ENCODE measurements at regions not wholly inside any gene's neighbourhood (a gene's known extent, or its start where the extent isn't known, plus 50 kb on each side); places are given as distances from the start of the nearest gene placed in this dataset.

GRCh38 chrX:68908071-68908470 is 79.2 kb downstream of the EFNB1 start:
- peaks cover 3% of the 10 kb centered on the region for H3K27me3 ChIP-seq (ENCODE audit: insufficient read depth, poor library complexity, severe bottlenecking)
- no peak for TF ChIP-seq CTCF (IDR thresholded peaks at IDR 0.05; ENCODE audit: insufficient read depth, low read length)
- TF ChIP-seq SPI1 (IDR thresholded peaks at IDR 0.05; ENCODE audit: borderline replicate concordance, low read depth), result no peak
- no peak for TF ChIP-seq REST (IDR thresholded peaks at IDR 0.05; ENCODE audit: insufficient replicate concordance, low read depth)
- no peak for TF ChIP-seq POLR2AphosphoS5 (IDR thresholded peaks at IDR 0.05; ENCODE audit: low read depth)
- no peak for TF ChIP-seq GABPA (IDR thresholded peaks at IDR 0.05; ENCODE audit: low read depth)
- DNase-seq (ENCODE audit: low read depth in 1 of 2, low spot score in 1 of 2), result no peak
- H3K27ac ChIP-seq (replicated peaks), result no peak overlapping the region
- no peak overlapping the region for H3K4me3 ChIP-seq (replicated peaks; ENCODE audit: insufficient read depth, low read length)

- no peak overlapping the region for H3K27ac ChIP-seq (replicated peaks)
- TF ChIP-seq CTCF (IDR thresholded peaks at IDR 0.05; ENCODE audit: insufficient read depth, low read length) (no peak), REST (IDR thresholded peaks at IDR 0.05; ENCODE audit: insufficient replicate concordance, low read depth) (no peak), POLR2AphosphoS5 (IDR thresholded peaks at IDR 0.05; ENCODE audit: low read depth) (no peak), GABPA (IDR thresholded peaks at IDR 0.05; ENCODE audit: low read depth) (no peak)
- no peak overlapping the region for H3K4me3 ChIP-seq (replicated peaks; ENCODE audit: insufficient read depth, low read length)
- H3K27me3 ChIP-seq (ENCODE audit: insufficient read depth, poor library complexity, severe bottlenecking), result no peaks in the 10 kb centered on the region
- DNase-seq (ENCODE audit: low read depth in 1 of 2, low spot score in 1 of 2), result peak in 1 of 2 experiments; percentile 26
Measured at GRCh38 chrX:68902706-68903504, 74.1 kb downstream of the EFNB1 start.

GRCh38 chrX:68901519-68901918 is 72.7 kb downstream of the EFNB1 start:
- Histone ChIP-seq H3K27ac (replicated peaks) (no peak overlapping the region), H3K4me3 (replicated peaks; ENCODE audit: insufficient read depth, low read length) (no peak overlapping the region), H3K27me3 (ENCODE audit: insufficient read depth, poor library complexity, severe bottlenecking) (no peaks in the 10 kb centered on the region)
- no peak for DNase-seq (ENCODE audit: low read depth in 1 of 2, low spot score in 1 of 2)
- no peak for TF ChIP-seq GABPA (IDR thresholded peaks at IDR 0.05; ENCODE audit: low read depth)
- no peak for TF ChIP-seq POLR2AphosphoS5 (IDR thresholded peaks at IDR 0.05; ENCODE audit: low read depth)
- no peak for TF ChIP-seq CTCF (IDR thresholded peaks at IDR 0.05; ENCODE audit: insufficient read depth, low read length)
- TF ChIP-seq REST (IDR thresholded peaks at IDR 0.05; ENCODE audit: insufficient replicate concordance, low read depth), result no peak
- no peak for TF ChIP-seq SPI1 (IDR thresholded peaks at IDR 0.05; ENCODE audit: borderline replicate concordance, low read depth)

Measured in HL-60 (cell line).